SK-N-MC (cell line): ENCODE measurements at regions not wholly inside any gene's neighbourhood (a gene's known extent, or its start where the extent isn't known, plus 50 kb on each side); places are given as distances from the start of the nearest gene placed in this dataset.

Experiments
- DNase-seq: peaks from one replicate; pipeline ENCODE4 v3.0.0-alpha.2; 2011; ENCODE audit warnings: low read depth, low spot score
- H3K27ac ChIP-seq: fragments of 200-600 bp; sonication (generic); 2 replicates; pipeline ENCODE4 v1.5.1; 2016; ENCODE audit warnings: mixed run types
- H3K36me3 ChIP-seq: fragments of 200-600 bp; sonication (generic); 2 replicates; pipeline ENCODE4 v1.6.1; 2017; ENCODE audit warnings: antibody characterized with exemption, low read length, mixed read lengths; ENCODE audit not compliant: insufficient read depth
- H3K4me3 ChIP-seq: fragments of 200-600 bp; sonication (generic); 2 replicates; pipeline ENCODE4 v1.5.1; 2016
- H3K9ac ChIP-seq: fragments of 200-600 bp; sonication (generic); 2 replicates; pipeline ENCODE4 v1.8.0; 2017; ENCODE audit warnings: mixed run types, mixed read lengths; ENCODE audit not compliant: insufficient read length
- H3K9me3 ChIP-seq: fragments of 200-600 bp; sonication (generic); 2 replicates; pipeline ENCODE4 v1.6.1; 2017; ENCODE audit warnings: low read depth, mild to moderate bottlenecking, antibody characterized with exemption, low read length, moderate library complexity, mixed read lengths
- EZH2 ChIP-seq: fragments of 200-600 bp; sonication (generic); IDR thresholded peaks from one replicate; pipeline ENCODE4 v1.6.1; 2017; ENCODE audit warnings: antibody characterized with exemption
- FOXP2 ChIP-seq: optimal IDR thresholded peaks from 2 replicates; pipeline ENCODE3; 2011; ENCODE audit warnings: mild to moderate bottlenecking, moderate library complexity; ENCODE audit not compliant: insufficient read depth; ENCODE audit errors: extremely low read length, control extremely low read depth
- POLR2AphosphoS5 ChIP-seq: IDR thresholded peaks from 2 replicates; pipeline ENCODE4 v1.6.1; 2012; ENCODE audit warnings: mild to moderate bottlenecking, low read depth, low read length, borderline replicate concordance

DNA sequence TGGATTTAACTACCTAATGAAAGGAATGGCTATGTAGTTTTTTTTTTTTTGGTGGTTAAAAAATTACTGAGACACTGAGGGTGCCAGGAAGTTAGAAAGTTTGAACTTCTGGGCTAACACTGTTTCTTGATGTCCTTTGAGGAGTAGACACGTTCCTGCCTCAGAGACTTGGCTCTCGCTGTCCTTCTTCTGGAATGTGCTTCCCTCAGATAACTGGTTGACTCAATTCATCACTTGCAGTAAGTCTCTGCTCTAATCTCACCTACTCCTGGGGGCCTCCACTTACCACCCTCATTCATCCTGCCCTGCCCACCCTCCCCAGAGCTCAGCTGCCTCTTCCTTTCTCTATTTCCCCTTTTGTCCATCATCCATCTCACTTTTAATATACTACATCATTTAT lies 167.0 kb downstream of the YTHDC2 start:
- no peak for DNase-seq
- Histone ChIP-seq H3K9ac (no peak overlapping the region), H3K9me3 (no peaks in the 10 kb centered on the region), H3K36me3 (no peaks in the 10 kb centered on the region), H3K27ac (no peak overlapping the region), H3K4me3 (no peak overlapping the region)
- TF ChIP-seq EZH2 (no peak), FOXP2 (no peak), POLR2AphosphoS5 (no peak)

DNA sequence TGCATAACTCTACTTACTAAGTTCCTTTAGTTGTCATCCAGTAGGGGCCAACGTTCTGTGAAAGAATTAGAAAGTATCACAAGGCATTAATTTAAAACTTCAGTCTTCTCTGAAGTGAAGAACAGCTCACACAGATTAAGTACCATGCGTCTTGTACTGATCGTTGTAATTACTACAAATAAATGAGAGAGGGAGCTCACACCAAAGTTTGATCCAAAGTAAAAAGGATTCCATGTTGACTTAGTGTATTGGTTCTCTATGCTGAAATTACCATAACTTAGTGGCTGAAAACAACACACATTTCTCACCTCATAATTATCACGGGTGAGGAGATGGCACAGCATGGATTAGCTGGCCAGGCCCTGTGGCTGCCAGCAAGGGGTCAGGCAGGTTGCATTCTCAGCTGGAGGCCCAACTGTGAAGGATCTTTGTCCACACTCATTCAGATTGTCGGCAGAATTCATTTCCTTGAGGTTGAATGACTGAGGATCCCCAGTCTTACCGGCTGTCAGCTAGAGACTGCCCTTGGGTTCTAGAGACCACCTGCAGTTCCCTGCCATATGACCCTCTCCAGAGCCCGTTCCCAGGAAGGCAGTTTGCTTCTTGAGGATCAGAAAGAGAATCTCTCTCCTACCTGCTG lies 169.1 kb downstream of the YTHDC2 start:
- TF ChIP-seq FOXP2 (no peak), POLR2AphosphoS5 (no peak), EZH2 (no peak)
- no peak overlapping the region for H3K27ac ChIP-seq
- DNase-seq = peak; percentile 6

DNA sequence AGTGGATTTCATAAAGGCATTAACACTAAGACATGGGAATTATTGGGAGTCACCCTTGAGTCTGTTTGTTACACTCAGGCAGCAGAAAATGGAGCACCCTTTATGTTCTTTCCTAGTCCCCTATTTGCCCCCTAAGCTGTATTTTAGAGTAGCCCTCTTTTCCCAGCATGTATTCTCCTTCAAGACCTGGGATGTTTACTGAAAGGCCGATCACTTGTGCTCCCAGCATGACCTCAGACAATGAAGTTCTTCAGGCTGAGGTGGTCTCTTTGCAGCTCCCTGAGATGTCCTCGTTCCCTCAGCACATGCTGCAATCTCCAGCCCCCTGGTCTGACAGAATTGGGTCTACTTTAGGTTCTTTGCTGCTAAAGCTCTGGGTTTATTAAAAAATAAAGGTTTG lies 169.7 kb downstream of the YTHDC2 start:
- Histone ChIP-seq H3K36me3 (no peaks in the 10 kb centered on the region), H3K9ac (no peak overlapping the region), H3K4me3 (no peak overlapping the region), H3K9me3 (no peaks in the 10 kb centered on the region), H3K27ac (no peak overlapping the region)
- DNase-seq = no peak
- TF ChIP-seq EZH2 (no peak), POLR2AphosphoS5 (no peak), FOXP2 (no peak)

More for the DNA sequence above, 169.1 kb downstream of the YTHDC2 start:
- Histone ChIP-seq H3K9me3 (no peaks in the 10 kb centered on the region), H3K36me3 (no peaks in the 10 kb centered on the region), H3K4me3 (no peak overlapping the region), H3K9ac (no peak overlapping the region)

DNA sequence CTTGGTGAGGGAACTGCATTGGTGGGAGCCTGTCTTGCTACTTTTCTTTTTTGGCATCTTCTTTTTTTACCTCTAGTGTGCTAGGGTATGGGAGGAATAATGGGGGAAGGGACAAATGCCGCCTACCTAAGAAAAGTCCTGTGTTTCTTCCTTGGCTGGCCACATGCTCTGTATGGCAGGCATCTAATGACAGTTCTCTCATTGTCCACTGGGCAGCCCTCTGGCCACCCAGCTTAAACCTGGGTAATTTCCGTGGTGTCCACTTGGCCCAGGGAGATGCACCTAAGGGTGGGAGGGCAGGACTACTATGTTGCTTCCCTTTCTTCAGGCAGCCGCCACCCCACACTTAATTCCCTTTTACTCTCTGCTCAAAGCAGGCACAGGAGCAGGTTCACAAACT lies 173.1 kb downstream of the YTHDC2 start:
- H3K4me3 ChIP-seq = no peak overlapping the region
- no peaks in the 10 kb centered on the region for H3K36me3 ChIP-seq
- no peak overlapping the region for H3K27ac ChIP-seq
- H3K9ac ChIP-seq = no peak overlapping the region
- H3K9me3 ChIP-seq = no peaks in the 10 kb centered on the region
- no peak for TF ChIP-seq POLR2AphosphoS5
- no peak for TF ChIP-seq EZH2
- no peak for TF ChIP-seq FOXP2
- no peak for DNase-seq

DNA sequence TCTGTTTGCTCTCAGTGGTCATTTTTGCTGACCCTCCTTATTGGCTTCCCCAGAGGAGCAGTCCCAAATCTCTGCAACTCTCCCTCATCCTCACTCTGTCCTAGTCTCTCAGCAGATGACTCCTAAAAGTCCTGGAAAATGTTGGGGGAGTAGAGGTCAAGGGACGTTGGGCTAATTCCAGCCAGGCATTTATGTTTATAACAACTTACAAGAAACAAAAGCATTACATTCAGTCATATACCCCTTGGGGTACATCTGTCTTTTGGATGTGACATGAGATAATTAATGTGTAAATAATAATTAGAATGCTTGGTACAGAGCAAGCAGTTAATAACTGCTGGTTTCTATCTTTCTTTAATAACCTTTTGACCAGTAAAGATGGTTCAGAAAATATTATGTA lies 176.2 kb downstream of the YTHDC2 start:
- Histone ChIP-seq H3K27ac (no peak overlapping the region), H3K9me3 (no peaks in the 10 kb centered on the region), H3K9ac (no peak overlapping the region), H3K4me3 (no peak overlapping the region), H3K36me3 (no peaks in the 10 kb centered on the region)
- DNase-seq = no peak
- TF ChIP-seq EZH2 (no peak), POLR2AphosphoS5 (no peak), FOXP2 (no peak)

DNA sequence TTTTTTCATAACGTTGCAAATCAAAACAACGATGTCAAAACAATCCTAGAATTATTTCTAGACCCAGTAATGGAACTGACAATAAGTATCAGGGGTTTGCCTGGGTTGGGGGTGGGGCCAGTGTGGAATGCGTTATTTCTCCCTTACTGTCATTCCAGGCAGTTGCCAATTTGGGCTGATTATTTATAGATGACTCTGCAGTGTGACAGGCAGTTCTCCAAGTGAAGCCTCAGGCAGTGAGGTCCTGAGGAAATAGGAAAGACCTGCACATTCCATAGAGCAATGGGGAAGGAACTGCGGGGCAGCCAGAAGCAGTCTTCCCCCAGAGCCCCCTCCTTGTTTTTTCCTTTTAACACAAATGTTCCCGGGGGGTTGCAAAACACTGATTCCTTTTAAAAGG lies 179.0 kb downstream of the YTHDC2 start:
- no peak overlapping the region for H3K4me3 ChIP-seq
- H3K36me3 ChIP-seq = no peaks in the 10 kb centered on the region
- H3K9me3 ChIP-seq = no peaks in the 10 kb centered on the region
- no peak overlapping the region for H3K27ac ChIP-seq
- no peak overlapping the region for H3K9ac ChIP-seq
- no peak for TF ChIP-seq FOXP2
- no peak for TF ChIP-seq POLR2AphosphoS5
- no peak for TF ChIP-seq EZH2
- DNase-seq = no peak

DNA sequence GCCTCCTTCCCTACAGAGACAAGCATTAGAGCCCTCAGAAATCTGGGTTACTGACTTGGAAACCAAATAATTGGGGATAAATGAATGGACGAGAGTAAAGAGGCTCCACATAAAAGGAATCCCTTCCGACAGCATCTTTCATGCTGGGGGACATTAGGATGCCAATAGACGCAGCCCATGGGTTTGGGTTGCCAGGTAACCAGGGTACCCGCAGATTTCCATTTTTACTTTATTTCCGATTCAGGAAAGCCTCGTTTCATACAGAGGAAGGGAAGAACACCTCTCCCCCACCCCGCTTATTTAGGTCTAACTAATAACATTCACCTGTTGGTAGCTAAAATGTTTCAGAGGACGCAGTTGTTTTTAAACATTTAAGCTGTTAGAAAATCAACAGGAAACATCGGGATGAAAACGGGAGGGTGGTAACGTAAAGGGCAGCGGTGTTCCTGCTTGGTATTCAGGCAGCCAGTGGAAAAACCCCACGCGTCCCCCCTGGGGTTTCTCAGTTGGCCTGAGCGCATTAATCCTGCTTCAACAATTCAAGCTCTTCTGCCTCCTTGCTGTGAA lies 179.5 kb downstream of the YTHDC2 start:
- H3K9ac ChIP-seq = no peak overlapping the region
- TF ChIP-seq EZH2 = no peak
- TF ChIP-seq POLR2AphosphoS5 = no peak
- no peak for TF ChIP-seq FOXP2
- no peak overlapping the region for H3K27ac ChIP-seq
- no peak for DNase-seq
- H3K9me3 ChIP-seq = no peaks in the 10 kb centered on the region
- no peak overlapping the region for H3K4me3 ChIP-seq
- no peaks in the 10 kb centered on the region for H3K36me3 ChIP-seq

DNA sequence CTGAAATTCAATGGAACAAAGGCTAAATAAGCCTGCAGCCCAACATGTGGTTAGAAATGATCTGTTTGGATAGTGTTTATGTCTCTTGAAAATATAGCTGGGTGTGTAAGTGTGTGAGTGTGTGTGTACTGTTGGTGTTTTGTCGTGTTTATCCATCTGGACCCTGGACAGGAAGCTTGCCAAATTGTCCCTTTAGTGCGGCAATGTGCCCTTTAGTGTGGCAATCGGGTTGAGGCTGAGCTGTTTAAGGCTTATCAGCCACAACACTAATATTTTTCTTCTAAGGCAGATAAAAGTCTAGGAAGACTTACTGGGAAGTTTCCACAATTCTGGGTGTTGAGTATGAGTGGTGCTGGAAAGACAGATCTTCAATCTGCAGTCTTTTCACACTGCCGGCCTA lies 180.2 kb downstream of the YTHDC2 start:
- Histone ChIP-seq H3K9ac (no peak overlapping the region), H3K4me3 (no peak overlapping the region), H3K27ac (no peak overlapping the region), H3K9me3 (no peaks in the 10 kb centered on the region), H3K36me3 (no peaks in the 10 kb centered on the region)
- TF ChIP-seq EZH2 (no peak), FOXP2 (no peak), POLR2AphosphoS5 (no peak)
- no peak for DNase-seq

DNA sequence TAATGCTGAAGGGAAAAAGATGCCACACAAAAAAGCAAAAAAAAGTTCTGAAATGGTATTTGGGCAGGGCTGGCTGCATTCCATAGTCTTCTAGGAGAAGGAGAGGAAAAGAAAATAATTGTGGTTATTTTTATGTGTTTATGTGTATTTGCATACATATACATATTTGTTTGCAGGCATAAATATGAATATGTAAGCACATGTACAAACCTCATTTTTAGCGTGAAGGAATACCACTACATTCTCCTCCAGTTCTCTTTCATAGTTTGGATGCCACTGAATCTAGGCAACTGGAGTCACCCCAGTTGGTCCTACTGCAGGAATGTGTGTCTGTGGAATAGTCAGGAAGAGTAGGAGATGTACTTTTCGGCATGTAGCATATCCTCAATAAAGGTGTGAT lies 181.1 kb downstream of the YTHDC2 start:
- no peaks in the 10 kb centered on the region for H3K36me3 ChIP-seq
- no peak overlapping the region for H3K9ac ChIP-seq
- no peak overlapping the region for H3K27ac ChIP-seq
- H3K4me3 ChIP-seq = no peak overlapping the region
- H3K9me3 ChIP-seq = no peaks in the 10 kb centered on the region
- no peak for DNase-seq
- no peak for TF ChIP-seq FOXP2
- no peak for TF ChIP-seq POLR2AphosphoS5
- TF ChIP-seq EZH2 = no peak
